GM12892 (cell line): ENCODE measurements at regions not wholly inside any gene's neighbourhood (a gene's known extent, or its start where the extent isn't known, plus 50 kb on each side); places are given as distances from the start of the nearest gene placed in this dataset.

Experiments
- POLR2AphosphoS5 ChIP-seq: IDR thresholded peaks from 2 replicates; pipeline ENCODE4 v1.6.1; 2011; ENCODE audit warnings: low read depth, low read length, control low read depth
- TAF1 ChIP-seq: IDR thresholded peaks from 2 replicates; pipeline ENCODE4 v1.6.1; 2011; ENCODE audit warnings: low read depth, mild to moderate bottlenecking, control low read depth, low read length, borderline replicate concordance

DNA sequence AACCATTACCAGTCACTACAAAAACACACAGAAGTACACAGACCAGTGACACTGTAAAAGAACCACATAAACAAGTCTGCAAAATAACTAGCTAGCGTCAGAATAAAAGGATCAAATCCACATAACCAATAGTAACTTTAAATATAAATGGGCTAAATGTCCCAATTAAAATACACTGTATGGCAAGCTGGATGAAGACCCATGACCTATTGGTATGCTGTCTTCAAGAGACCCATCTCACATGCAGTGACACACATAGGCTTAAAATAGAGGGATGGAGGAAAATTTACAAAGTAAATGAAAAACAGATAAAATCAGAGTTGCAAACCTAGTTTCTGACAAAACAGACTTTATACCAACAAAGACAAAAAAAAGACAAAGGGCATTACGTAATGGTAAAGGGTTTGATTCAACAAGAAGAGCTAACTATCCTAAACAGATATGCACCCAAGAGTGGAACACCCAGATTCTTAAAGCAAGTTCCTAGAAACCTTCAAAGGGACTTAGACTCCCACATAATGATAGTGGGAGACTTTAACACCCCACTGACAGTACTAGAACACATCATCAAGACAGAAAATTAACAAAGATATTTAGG, 196.9 kb downstream of the TBX15 start:
- TF ChIP-seq TAF1 (no peak), POLR2AphosphoS5 (no peak)
